ENCODE measurements at regions not wholly inside any gene's neighbourhood (a gene's known extent, or its start where the extent isn't known, plus 50 kb on each side); places are given as distances from the start of the nearest gene placed in this dataset.

- peak; percentile 4 for DNase-seq
Observed at GRCh38 chr7:21253740-21254687, 173.9 kb upstream of the SP4 start.

- DNase-seq, result no peak
Observed at GRCh38 chr7:21256310-21256877, 171.5 kb upstream of the SP4 start.

GRCh38 chr7:21260939-21261338 lies 166.9 kb upstream of the SP4 start:
- no peak for DNase-seq

GRCh38 chr7:21261627-21262594 lies 166.0 kb upstream of the SP4 start:
- DNase-seq, result peak; percentile 45

GRCh38 chr7:21269021-21269420 lies 158.9 kb upstream of the SP4 start:
- DNase-seq, result no peak

- no peak for DNase-seq
Observed at GRCh38 chr7:21276471-21277035, 151.3 kb upstream of the SP4 start.

GRCh38 chr7:21278944-21279343 lies 148.9 kb upstream of the SP4 start:
- no peak for DNase-seq

GRCh38 chr7:21281193-21281592 lies 146.7 kb upstream of the SP4 start:
- DNase-seq, result no peak

GRCh38 chr7:21293771-21294170 lies 134.1 kb upstream of the SP4 start:
- no peak for DNase-seq

- no peak for DNase-seq
Observed at GRCh38 chr7:21299766-21300165, 128.1 kb upstream of the SP4 start.

- no peak for DNase-seq
Observed at GRCh38 chr7:21300692-21301091, 127.2 kb upstream of the SP4 start.

- DNase-seq, result no peak
Observed at GRCh38 chr7:21304808-21305375, 123.0 kb upstream of the SP4 start.

- no peak for DNase-seq
Observed at GRCh38 chr7:21305455-21306235, 122.2 kb upstream of the SP4 start.

GRCh38 chr7:21314954-21315353 lies 112.9 kb upstream of the SP4 start:
- no peak for DNase-seq

- no peak for DNase-seq
Observed at GRCh38 chr7:21317966-21318915, 109.6 kb upstream of the SP4 start.

GRCh38 chr7:21318916-21319270 lies 109.0 kb upstream of the SP4 start:
- DNase-seq, result no peak

- no peak for DNase-seq
Observed at GRCh38 chr7:21326241-21326640, 101.6 kb upstream of the SP4 start.

- DNase-seq, result no peak
Observed at GRCh38 chr7:21326921-21327320, 101.0 kb upstream of the SP4 start.

- DNase-seq, result no peak
Observed at GRCh38 chr7:21327422-21328409, 100.2 kb upstream of the SP4 start.
